NCI-H2029 (cell line): ENCODE measurements at regions not wholly inside any gene's neighbourhood (a gene's known extent, or its start where the extent isn't known, plus 50 kb on each side); places are given as distances from the start of the nearest gene placed in this dataset.
A peak's percentile ranks its signal among the peaks of the same experiment; 100 is the strongest.

Experiments
- DNase-seq: peaks from one replicate; lab custom pipeline; 2025; lab: John Stamatoyannopoulos, UW

- no peak for DNase-seq
Observed at GRCh38 chr12:13680916-13681315, 300.5 kb downstream of the GRIN2B start.

DNA sequence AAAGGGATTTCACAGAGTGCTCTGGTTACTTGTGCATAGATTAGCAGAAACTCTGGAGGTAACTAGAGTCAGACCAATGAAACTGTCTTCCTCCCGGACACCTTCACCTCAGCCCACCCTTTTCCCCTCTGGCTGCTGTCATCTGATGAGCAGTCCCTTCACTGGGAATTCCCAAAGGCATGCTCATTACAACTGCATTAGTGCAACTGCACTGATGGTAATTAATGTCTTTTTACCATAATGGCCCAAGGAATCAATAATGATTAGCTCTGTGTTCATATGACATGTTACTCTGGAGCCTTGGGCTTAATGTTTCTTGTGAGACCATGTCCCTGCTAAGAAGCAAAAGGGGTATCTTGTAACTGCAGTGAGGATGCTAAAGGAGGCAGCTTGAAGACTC is 304.5 kb downstream of the GRIN2B start:
- no peak for DNase-seq

GRCh38 chr12:13670285-13670866 is 311.0 kb downstream of the GRIN2B start:
- no peak for DNase-seq

DNA sequence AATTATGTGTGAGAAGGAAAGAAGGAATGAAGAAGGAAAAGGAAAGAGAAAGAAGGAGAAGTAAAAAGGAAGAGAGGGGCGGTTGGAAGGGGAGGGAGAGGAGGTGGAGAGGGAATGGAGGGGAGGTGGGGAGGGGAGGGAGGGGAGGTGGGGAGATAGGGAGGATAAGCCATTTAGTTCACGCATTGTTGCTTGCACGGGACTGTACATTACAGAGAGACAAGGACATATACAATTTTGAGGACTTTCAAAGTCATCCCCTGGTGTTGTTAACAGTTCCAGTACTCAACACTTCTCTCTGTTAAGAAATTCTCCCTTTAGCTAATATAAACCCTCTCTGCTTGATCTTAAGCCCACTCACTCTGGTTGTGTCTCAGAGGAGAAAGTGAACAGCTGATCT is 312.5 kb downstream of the GRIN2B start:
- no peak for DNase-seq

DNA sequence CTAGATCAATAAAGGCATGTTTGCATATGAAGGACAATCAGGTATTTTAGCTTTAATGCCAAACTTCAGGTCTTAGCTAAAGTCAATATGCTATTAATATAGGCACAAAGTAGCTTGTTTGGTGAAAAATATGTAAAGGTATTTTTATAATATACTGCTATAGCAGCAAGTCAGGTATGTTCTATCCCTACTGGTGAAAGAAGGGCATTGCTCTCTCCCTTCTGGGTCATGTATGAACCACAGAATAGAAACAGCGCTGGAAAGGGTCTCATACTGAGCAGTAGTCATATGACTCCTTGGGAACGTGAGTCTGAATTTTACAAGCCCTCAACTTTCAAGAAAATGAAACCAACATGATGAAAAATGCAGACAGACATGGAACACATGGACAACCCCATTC is 314.6 kb downstream of the GRIN2B start:
- no peak for DNase-seq

DNA sequence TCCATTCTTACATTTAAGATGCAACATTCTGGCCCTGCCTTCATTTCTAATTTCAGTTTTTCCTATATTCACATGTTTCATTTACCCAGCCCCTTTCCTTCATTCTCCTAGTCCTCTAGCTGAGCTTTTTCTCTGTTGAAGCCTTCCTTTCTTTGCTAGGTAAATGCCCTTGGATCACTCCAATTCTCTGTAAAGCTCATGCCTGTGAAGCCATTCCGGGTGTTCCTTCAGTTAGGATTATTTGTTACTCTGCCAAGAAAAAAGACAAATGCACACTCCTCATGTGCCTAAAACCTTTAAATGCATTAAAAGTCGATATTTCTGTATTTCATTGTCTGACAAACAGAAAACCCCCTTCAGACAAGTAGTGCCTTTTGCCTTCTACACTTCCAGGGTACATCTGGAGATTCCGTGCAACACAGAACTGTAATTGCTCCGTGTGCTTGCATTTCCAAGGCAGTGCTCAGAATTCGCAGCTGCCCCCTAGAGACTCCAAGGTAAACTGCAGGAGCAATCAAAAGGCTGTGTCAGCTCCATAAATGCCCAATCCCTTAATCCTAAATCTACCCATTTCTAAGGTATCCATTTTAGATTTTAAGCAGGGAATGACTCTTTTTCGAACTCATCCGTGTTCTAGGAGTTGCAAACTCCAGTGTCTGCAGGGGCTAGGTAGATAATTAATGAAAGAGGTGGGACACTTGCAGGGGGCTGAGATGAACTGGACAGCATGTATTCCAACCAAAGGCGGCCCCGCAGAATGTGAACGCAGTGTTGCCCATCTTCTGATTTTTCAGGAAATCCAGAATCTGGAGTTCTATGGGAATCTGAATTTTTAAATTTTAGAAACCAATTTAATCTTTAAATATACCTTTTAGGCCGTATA is 320.2 kb downstream of the GRIN2B start:
- DNase-seq = peak; percentile 0

DNA sequence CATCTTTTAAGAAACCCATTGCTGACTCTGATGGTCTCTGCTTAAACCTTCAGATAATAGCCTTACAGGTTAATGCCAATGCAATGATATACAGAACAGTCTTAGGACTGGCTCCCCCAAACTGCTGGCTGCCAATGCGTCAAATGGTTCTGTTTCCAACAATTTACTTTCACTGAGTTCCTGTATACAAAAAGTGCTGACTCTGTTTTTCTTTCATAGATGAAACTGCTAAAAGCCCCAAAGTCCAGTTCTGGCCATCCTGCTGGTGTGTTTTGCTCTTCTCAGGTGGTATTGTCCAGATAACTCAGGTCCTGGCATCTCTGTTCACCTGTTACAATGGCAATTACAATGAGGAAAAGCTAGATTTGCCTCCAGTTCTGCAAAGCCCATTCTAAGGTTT is 326.9 kb downstream of the GRIN2B start:
- no peak for DNase-seq

GRCh38 chr12:13652105-13652504 is 329.3 kb downstream of the GRIN2B start:
- DNase-seq = no peak

GRCh38 chr12:13635709-13636108 is 345.7 kb downstream of the GRIN2B start:
- DNase-seq = no peak

- no peak for DNase-seq
Observed at GRCh38 chr12:13631873-13632272, 349.5 kb downstream of the GRIN2B start.

DNA sequence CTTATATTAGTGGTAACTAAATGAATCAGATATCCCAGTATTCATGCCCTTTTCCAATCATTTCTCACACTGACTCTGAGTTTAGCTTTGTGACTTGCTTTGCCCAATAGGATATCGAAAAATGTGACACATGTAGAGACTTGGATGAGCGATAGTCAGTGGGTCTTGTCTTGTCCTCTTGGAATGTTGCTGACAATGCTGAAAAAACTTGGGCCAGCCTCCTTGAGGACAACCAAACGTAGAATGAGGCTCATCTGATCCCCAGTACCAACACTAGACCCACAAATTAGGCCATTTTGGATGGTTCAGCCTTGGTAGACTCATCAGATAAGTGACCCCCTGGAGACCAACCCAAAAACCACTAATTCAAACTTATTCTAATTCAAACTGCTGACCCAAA is 351.0 kb downstream of the GRIN2B start:
- DNase-seq = no peak

DNA sequence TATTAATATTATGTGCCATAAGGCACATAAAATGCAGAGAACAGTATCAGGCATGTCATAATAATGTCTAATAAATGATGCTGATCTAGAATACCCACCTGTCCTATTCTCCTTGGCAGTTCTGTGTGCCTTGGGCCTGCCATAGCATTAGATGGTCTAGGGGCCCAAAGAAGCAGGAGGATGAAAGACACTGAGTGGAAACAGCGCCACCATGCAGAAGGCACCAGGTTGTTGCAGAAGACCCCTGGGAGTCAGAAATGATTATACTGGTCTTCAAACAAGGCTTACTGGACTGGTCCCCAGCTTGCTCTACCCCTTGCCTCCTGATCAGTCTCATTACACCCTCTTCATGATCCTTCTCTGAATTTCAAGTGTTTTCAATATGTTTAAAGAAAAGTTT is 353.3 kb downstream of the GRIN2B start:
- DNase-seq = no peak

DNA sequence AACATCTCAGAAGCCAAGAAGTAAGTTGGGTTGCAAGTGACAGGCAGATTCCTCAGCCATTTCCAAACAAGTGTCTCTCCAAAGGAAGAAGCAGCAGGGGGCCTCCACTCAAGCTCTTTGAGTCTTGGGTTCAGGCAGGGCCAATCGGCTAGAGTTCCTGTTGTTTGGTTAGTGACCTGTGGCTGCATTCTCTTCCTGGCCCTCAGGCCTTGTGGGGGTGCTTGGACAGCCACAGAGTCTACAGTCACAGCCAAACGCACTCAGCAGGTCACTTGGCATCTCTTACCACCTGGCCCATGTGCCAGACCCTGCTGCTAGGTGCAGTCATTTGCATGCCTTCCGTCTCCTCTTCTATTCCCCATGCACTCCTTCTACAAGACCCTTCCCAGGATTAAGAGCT is 353.9 kb downstream of the GRIN2B start:
- DNase-seq = no peak

DNA sequence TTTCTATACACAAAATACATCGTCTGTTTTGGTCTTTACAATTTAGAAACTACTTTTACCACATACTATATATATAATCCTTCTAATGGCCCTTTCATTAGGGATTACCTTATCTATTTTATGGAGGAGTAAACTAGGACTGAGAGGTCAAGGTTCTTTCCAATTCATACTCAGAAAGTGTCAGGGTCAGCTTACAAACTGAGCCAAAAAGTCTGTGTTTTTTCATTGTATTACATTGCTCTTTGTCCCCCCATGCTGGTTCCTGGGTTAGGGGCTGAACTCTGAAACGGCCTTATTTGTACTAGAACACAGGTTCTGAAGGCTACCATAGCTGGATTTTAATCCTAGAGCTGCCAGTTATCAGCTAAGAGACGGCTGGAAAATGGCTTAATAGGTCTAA is 368.1 kb downstream of the GRIN2B start:
- no peak for DNase-seq

GRCh38 chr12:13609894-13610679 is 371.3 kb downstream of the GRIN2B start:
- no peak for DNase-seq

DNA sequence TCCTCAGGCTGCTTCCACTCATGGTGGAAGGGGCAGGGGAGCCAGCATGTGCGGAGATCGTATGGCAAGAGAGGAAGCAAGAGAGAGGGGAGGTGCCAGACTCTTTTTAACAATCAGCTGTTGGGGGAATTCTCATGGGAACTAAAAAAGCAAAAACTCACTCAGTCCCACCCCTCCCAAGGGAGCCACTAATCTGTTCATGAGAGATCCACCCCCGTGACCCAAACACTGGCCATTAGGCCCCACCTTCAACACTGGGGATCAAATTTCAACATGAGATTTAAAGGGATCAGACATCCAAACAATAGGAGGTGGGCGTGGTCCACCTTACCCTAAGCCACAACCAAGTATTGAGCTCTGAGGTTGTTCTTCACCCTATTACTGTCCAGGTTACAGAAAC is 375.1 kb downstream of the GRIN2B start:
- no peak for DNase-seq

- no peak for DNase-seq
Observed at GRCh38 chr12:13603953-13604352, 377.4 kb downstream of the GRIN2B start.

GRCh38 chr12:13602172-13602571 is 379.2 kb downstream of the GRIN2B start:
- DNase-seq = no peak

DNA sequence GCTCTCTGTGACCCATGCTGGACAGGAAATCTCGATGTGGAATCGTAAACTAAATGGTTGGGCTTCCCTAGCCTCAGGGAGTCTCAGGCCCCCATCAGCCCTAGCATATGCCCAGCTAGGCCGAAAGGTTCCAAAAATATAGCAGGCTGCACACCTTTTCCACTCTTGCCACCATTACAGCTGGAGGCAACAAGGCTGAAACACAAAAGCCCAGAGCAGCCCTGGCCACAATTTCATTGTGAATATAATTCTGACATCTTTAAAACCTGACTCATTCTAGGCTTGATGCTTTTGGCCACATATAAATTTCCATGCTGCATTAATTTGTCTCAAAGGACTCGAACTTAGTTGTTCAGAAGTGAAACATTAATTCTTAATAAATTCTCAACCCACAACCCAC is 382.2 kb downstream of the GRIN2B start:
- DNase-seq = no peak

GRCh38 chr12:13597837-13598236 is 383.6 kb downstream of the GRIN2B start:
- no peak for DNase-seq

DNA sequence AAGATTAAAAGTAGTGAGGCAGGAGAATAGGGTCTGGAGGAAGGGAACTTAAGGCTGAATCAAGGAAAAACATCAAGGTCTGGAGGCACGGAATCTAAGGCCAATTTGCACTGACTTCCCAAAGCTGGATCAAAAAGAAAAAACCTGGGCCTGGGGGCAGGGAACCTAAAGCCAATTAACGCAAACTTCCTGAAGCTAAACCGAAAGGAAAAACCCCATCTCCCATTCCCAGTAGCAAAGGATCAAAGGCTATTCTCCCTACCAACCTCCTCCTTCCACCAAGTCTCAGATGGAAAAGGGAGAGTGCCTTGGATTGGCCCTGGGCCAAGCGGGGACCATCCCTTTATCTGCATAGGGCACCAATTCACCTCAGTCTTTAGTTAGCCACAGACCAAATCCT is 384.2 kb downstream of the GRIN2B start:
- no peak for DNase-seq

GRCh38 chr12:13596714-13597113 is 384.7 kb downstream of the GRIN2B start:
- no peak for DNase-seq
